ENCODE measurements at regions not wholly inside any gene's neighbourhood (a gene's known extent, or its start where the extent isn't known, plus 50 kb on each side); places are given as distances from the start of the nearest gene placed in this dataset.

GRCh38 chr14:53553221-53553620 lies 400.1 kb upstream of the DDHD1 start:
- Histone ChIP-seq H3K27me3 (ENCODE audit: low read length) (no peaks in the 10 kb centered on the region), H3K9ac (ENCODE audit: low read length) (no peak overlapping the region), H2AFZ (ENCODE audit: low read depth, low read length, severe bottlenecking) (no peak overlapping the region), H3K9me3 (ENCODE audit: insufficient read depth, low read length) (no peaks in the 10 kb centered on the region), H4K20me1 (ENCODE audit: low read depth, low read length) (no peaks in the 10 kb centered on the region), H3F3A (ENCODE audit: insufficient read depth) (no peaks in the 10 kb centered on the region), H3K36me3 (ENCODE audit: low read length) (no peaks in the 10 kb centered on the region), H3K9me2 (replicated peaks; ENCODE audit: insufficient read depth, low read length) (no peaks in the 10 kb centered on the region), H3K4me2 (ENCODE audit: low read depth, low read length, poor library complexity, severe bottlenecking) (no peak overlapping the region), H3K4me3 (ENCODE audit: insufficient read depth, low read length, poor library complexity, severe bottlenecking) (no peak overlapping the region), H3K79me2 (ENCODE audit: insufficient read depth, low read length) (no peaks in the 10 kb centered on the region), H3K27ac (ENCODE audit: low read depth, low read length) (no peak overlapping the region)
- TF ChIP-seq EZH2phosphoT487 (conservative IDR thresholded peaks at IDR 0.05; ENCODE audit: low read length): no peak
- TF ChIP-seq CTCF (IDR thresholded peaks at IDR 0.05; ENCODE audit: insufficient read depth, low read length, poor library complexity, severe bottlenecking): no peak

- Histone ChIP-seq H3K9me2 (replicated peaks; ENCODE audit: insufficient read depth, low read length) (no peaks in the 10 kb centered on the region), H3K27me3 (ENCODE audit: low read length) (no peaks in the 10 kb centered on the region), H3K27ac (ENCODE audit: low read depth, low read length) (no peak overlapping the region), H3K36me3 (ENCODE audit: low read length) (no peaks in the 10 kb centered on the region), H3F3A (ENCODE audit: insufficient read depth) (no peaks in the 10 kb centered on the region), H3K4me3 (ENCODE audit: insufficient read depth, low read length, poor library complexity, severe bottlenecking) (no peak overlapping the region), H2AFZ (ENCODE audit: low read depth, low read length, severe bottlenecking) (no peak overlapping the region), H3K9me3 (ENCODE audit: insufficient read depth, low read length) (no peaks in the 10 kb centered on the region), H4K20me1 (ENCODE audit: low read depth, low read length) (no peaks in the 10 kb centered on the region), H3K79me2 (ENCODE audit: insufficient read depth, low read length) (no peaks in the 10 kb centered on the region), H3K4me2 (ENCODE audit: low read depth, low read length, poor library complexity, severe bottlenecking) (no peak overlapping the region), H3K9ac (ENCODE audit: low read length) (no peak overlapping the region)
- TF ChIP-seq EZH2phosphoT487 (conservative IDR thresholded peaks at IDR 0.05; ENCODE audit: low read length) (no peak), CTCF (IDR thresholded peaks at IDR 0.05; ENCODE audit: insufficient read depth, low read length, poor library complexity, severe bottlenecking) (no peak)
Measured at GRCh38 chr14:53551862-53552261, 398.7 kb upstream of the DDHD1 start.

- Histone ChIP-seq H3F3A (ENCODE audit: insufficient read depth) (no peaks in the 10 kb centered on the region), H2AFZ (ENCODE audit: low read depth, low read length, severe bottlenecking) (no peak overlapping the region), H4K20me1 (ENCODE audit: low read depth, low read length) (no peaks in the 10 kb centered on the region), H3K4me2 (ENCODE audit: low read depth, low read length, poor library complexity, severe bottlenecking) (no peak overlapping the region), H3K79me2 (ENCODE audit: insufficient read depth, low read length) (no peaks in the 10 kb centered on the region), H3K36me3 (ENCODE audit: low read length) (no peaks in the 10 kb centered on the region), H3K27me3 (ENCODE audit: low read length) (no peaks in the 10 kb centered on the region), H3K9me2 (replicated peaks; ENCODE audit: insufficient read depth, low read length) (no peaks in the 10 kb centered on the region), H3K9ac (ENCODE audit: low read length) (no peak overlapping the region), H3K4me3 (ENCODE audit: insufficient read depth, low read length, poor library complexity, severe bottlenecking) (no peak overlapping the region), H3K9me3 (ENCODE audit: insufficient read depth, low read length) (no peaks in the 10 kb centered on the region), H3K27ac (ENCODE audit: low read depth, low read length) (no peak overlapping the region)
- TF ChIP-seq CTCF (IDR thresholded peaks at IDR 0.05; ENCODE audit: insufficient read depth, low read length, poor library complexity, severe bottlenecking) (no peak), EZH2phosphoT487 (conservative IDR thresholded peaks at IDR 0.05; ENCODE audit: low read length) (no peak)
Measured at GRCh38 chr14:53550776-53551175, 397.7 kb upstream of the DDHD1 start.

- H3K9me3 ChIP-seq (ENCODE audit: insufficient read depth, low read length): no peaks in the 10 kb centered on the region
- no peak overlapping the region for H3K4me2 ChIP-seq (ENCODE audit: low read depth, low read length, poor library complexity, severe bottlenecking)
- H3K4me3 ChIP-seq (ENCODE audit: insufficient read depth, low read length, poor library complexity, severe bottlenecking): no peak overlapping the region
- H3K27ac ChIP-seq (ENCODE audit: low read depth, low read length): no peak overlapping the region
- H3K27me3 ChIP-seq (ENCODE audit: low read length): no peaks in the 10 kb centered on the region
- no peaks in the 10 kb centered on the region for H3F3A ChIP-seq (ENCODE audit: insufficient read depth)
- H3K9ac ChIP-seq (ENCODE audit: low read length): no peak overlapping the region
- TF ChIP-seq CTCF (IDR thresholded peaks at IDR 0.05; ENCODE audit: insufficient read depth, low read length, poor library complexity, severe bottlenecking): no peak
- no peak for TF ChIP-seq EZH2phosphoT487 (conservative IDR thresholded peaks at IDR 0.05; ENCODE audit: low read length)
- H4K20me1 ChIP-seq (ENCODE audit: low read depth, low read length): no peaks in the 10 kb centered on the region
- no peaks in the 10 kb centered on the region for H3K79me2 ChIP-seq (ENCODE audit: insufficient read depth, low read length)
- no peaks in the 10 kb centered on the region for H3K9me2 ChIP-seq (replicated peaks; ENCODE audit: insufficient read depth, low read length)
- H3K36me3 ChIP-seq (ENCODE audit: low read length): no peaks in the 10 kb centered on the region
- H2AFZ ChIP-seq (ENCODE audit: low read depth, low read length, severe bottlenecking): no peak overlapping the region
Measured at GRCh38 chr14:53549956-53550355, 396.8 kb upstream of the DDHD1 start.

All from SU-DHL-6 (cell line).